SK-N-SH (cell line): ENCODE measurements at regions not wholly inside any gene's neighbourhood (a gene's known extent, or its start where the extent isn't known, plus 50 kb on each side); places are given as distances from the start of the nearest gene placed in this dataset.
A peak's percentile ranks its signal among the peaks of the same experiment; 100 is the strongest.

ENCODE experiments used
- CTCF ChIA-PET: fragments of 300-600, 350-600 bp; formaldehyde crosslinking; extraction: SDS; loops from one replicate; lab custom pipeline; 2021; lab: Yijun Ruan, JAX
- POLR2A ChIA-PET: fragments of 350-600 bp; sonication (Branson Sonifier 250); formaldehyde crosslinking; extraction: SDS; loops from one replicate; lab custom pipeline; 2020; ENCODE audit warnings: antibody characterized with exemption, inconsistent platforms; lab: Yijun Ruan, JAX
- DNase-seq: peaks from one replicate; pipeline ENCODE4 v3.0.0; 2012
- H2AFZ ChIP-seq: fragments of 200-600 bp; sonication (generic); 2 replicates; pipeline ENCODE4 v1.8.1; 2016; ENCODE audit warnings: antibody characterized with exemption, mild to moderate bottlenecking, low read depth
- H3F3A ChIP-seq: fragments of 200-600 bp; sonication (generic); replicated peaks from 2 replicates; pipeline ENCODE3; 2016; ENCODE audit warnings: antibody characterized with exemption, mild to moderate bottlenecking; ENCODE audit not compliant: insufficient read depth
- H3K27ac ChIP-seq, 2 experiments: fragments of 200-500 bp in 1 of 2; fragments of 200-600 bp in 1 of 2; sonication (Bioruptor generic) in 1 of 2; sonication (generic), shearing (Covaris generic) in 1 of 2; 2 replicates each; pipeline versions ENCODE4 v1.5.1 to v1.6.1; 2014 to 2016; ENCODE audit warnings: low read depth in 2 of 2, inconsistent platforms in 1 of 2, low read length in 1 of 2, mild to moderate bottlenecking in 1 of 2, mixed read lengths in 1 of 2
- H3K27me3 ChIP-seq: fragments of 200-600 bp; sonication (generic), shearing (Covaris generic); 2 replicates; pipeline ENCODE4 v1.6.1; 2016; ENCODE audit warnings: mixed run types; ENCODE audit not compliant: insufficient read depth
- H3K36me3 ChIP-seq, 2 experiments: fragments of 200-500 bp in 1 of 2; fragments of 200-600 bp in 1 of 2; sonication (Bioruptor generic) in 1 of 2; sonication (generic) in 1 of 2; replicated peaks in 1 of 2; 2 replicates each; pipeline versions ENCODE3 to v1.5.1; 2014 to 2016; ENCODE audit warnings: low read length in 1 of 2, mild to moderate bottlenecking in 1 of 2; ENCODE audit not compliant: insufficient read depth in 2 of 2, control insufficient read depth in 1 of 2
- H3K4me1 ChIP-seq, 2 experiments: fragments of 200-500 bp in 1 of 2; fragments of 200-600 bp in 1 of 2; sonication (Bioruptor generic) in 1 of 2; sonication (generic), shearing (Covaris generic) in 1 of 2; 2 replicates each; pipeline versions ENCODE4 v1.5.1 to v1.6.1; 2014 to 2016; ENCODE audit warnings: low read depth in 1 of 2, low read length in 1 of 2, mixed run types in 1 of 2; ENCODE audit not compliant: insufficient read depth in 2 of 2, control insufficient read depth in 1 of 2
- H3K4me2 ChIP-seq: fragments of 200-600 bp; sonication (generic), shearing (Covaris generic); 2 replicates; pipeline ENCODE4 v1.6.1; 2017; ENCODE audit warnings: mixed run types
- H3K4me3 ChIP-seq, 2 experiments: fragments of 200-500 bp in 1 of 2; fragments of 200-600 bp in 1 of 2; sonication (Bioruptor generic) in 1 of 2; sonication (generic), shearing (Covaris generic) in 1 of 2; 2 replicates each; pipeline versions ENCODE4 v1.5.1 to v1.8.1; 2014 to 2016; ENCODE audit warnings: low read depth in 2 of 2, inconsistent platforms in 1 of 2, low read length in 1 of 2, mild to moderate bottlenecking in 1 of 2, mixed read lengths in 1 of 2, moderate library complexity in 1 of 2
- H3K79me2 ChIP-seq: fragments of 200-600 bp; sonication (generic); 2 replicates; pipeline ENCODE4 v1.8.1; 2017; ENCODE audit warnings: mild to moderate bottlenecking; ENCODE audit not compliant: insufficient read depth
- H3K9ac ChIP-seq: fragments of 200-600 bp; sonication (generic); 2 replicates; pipeline ENCODE4 v1.6.1; 2017; ENCODE audit warnings: mixed run types
- H3K9me2 ChIP-seq: fragments of 200-600 bp; sonication (generic); 2 replicates; pipeline ENCODE4 v1.6.1; 2017; ENCODE audit warnings: mixed run types
- H3K9me3 ChIP-seq: fragments of 200-600 bp; sonication (generic); 2 replicates; pipeline ENCODE4 v1.6.1; 2017; ENCODE audit warnings: mixed run types, mild to moderate bottlenecking, moderate library complexity
- H4K20me1 ChIP-seq: fragments of 200-600 bp; sonication (generic); 2 replicates; pipeline ENCODE4 v1.6.1; 2017; ENCODE audit warnings: mild to moderate bottlenecking, mixed run types; ENCODE audit not compliant: insufficient read depth
- CHD2 ChIP-seq: fragments of 150-350 bp; IDR thresholded peaks from 2 replicates; pipeline ENCODE4 v1.6.1; 2018; ENCODE audit warnings: low read length; ENCODE audit not compliant: partially characterized antibody
- CTCF ChIP-seq: fragments of 200-600 bp; sonication (generic); IDR thresholded peaks from 2 replicates; pipeline ENCODE4 v1.6.1; 2017; ENCODE audit warnings: antibody characterized with exemption, mild to moderate bottlenecking, moderate library complexity
- EP300 ChIP-seq, 2 experiments: IDR thresholded peaks; 2 replicates each; pipeline versions ENCODE4 v1.4.0 to v1.6.1; 2012; ENCODE audit warnings: borderline replicate concordance in 1 of 2, low read depth in 1 of 2, low read length in 1 of 2
- EZH2phosphoT487 ChIP-seq: fragments of 200-600 bp; sonication (generic); IDR thresholded peaks from 2 replicates; pipeline ENCODE4 v1.6.1; 2017; ENCODE audit warnings: low read depth, mixed run types, mild to moderate bottlenecking, antibody characterized with exemption, moderate library complexity, borderline replicate concordance
- FOSL2 ChIP-seq: IDR thresholded peaks from 2 replicates; pipeline ENCODE4 v1.4.0; 2012; ENCODE audit warnings: low read depth, mild to moderate bottlenecking, moderate library complexity, borderline replicate concordance
- FOXJ3 ChIP-seq: sonication (generic); formaldehyde crosslinking; IDR thresholded peaks from 2 replicates; pipeline ENCODE4 v1.5.1; 2020; ENCODE audit warnings: mild to moderate bottlenecking, missing genetic modification reagents
- GABPA ChIP-seq: IDR thresholded peaks from 2 replicates; pipeline ENCODE4 v1.4.0; 2012; ENCODE audit warnings: low read depth, mild to moderate bottlenecking
- GATA2 ChIP-seq: sonication (generic); formaldehyde crosslinking; IDR thresholded peaks from 2 replicates; pipeline ENCODE4 v1.5.0; 2020; ENCODE audit warnings: mild to moderate bottlenecking, missing genetic modification reagents
- IRF3 ChIP-seq: fragments of 150-350 bp; IDR thresholded peaks from 2 replicates; pipeline ENCODE4 v1.6.1; 2016; ENCODE audit warnings: mild to moderate bottlenecking, low read depth, low read length
- MAX ChIP-seq: IDR thresholded peaks from 2 replicates; pipeline ENCODE4 v1.4.0; 2012; ENCODE audit warnings: low read depth
- NFIC ChIP-seq: IDR thresholded peaks from 2 replicates; pipeline ENCODE4 v1.4.0; 2012; ENCODE audit warnings: borderline replicate concordance
- PBX3 ChIP-seq: IDR thresholded peaks from 2 replicates; pipeline ENCODE4; 2012
- POLR2AphosphoS5 ChIP-seq: IDR thresholded peaks from 2 replicates; pipeline ENCODE4 v1.6.1; 2012; ENCODE audit warnings: low read depth, low read length
- RAD21 ChIP-seq: IDR thresholded peaks from 2 replicates; pipeline ENCODE4 v1.6.1; 2012; ENCODE audit warnings: mild to moderate bottlenecking, low read length
- RXRA ChIP-seq: IDR thresholded peaks from 2 replicates; pipeline ENCODE4 v1.4.0; 2012; ENCODE audit warnings: low read depth, mild to moderate bottlenecking, borderline replicate concordance
- SMC3 ChIP-seq: IDR thresholded peaks from 2 replicates; pipeline ENCODE4 v1.6.1; 2012; ENCODE audit warnings: low read depth, low read length, improper control_type of control experiment
- TCF12 ChIP-seq: IDR thresholded peaks from 2 replicates; pipeline ENCODE4 v1.4.0; 2012
- USF1 ChIP-seq: IDR thresholded peaks from 2 replicates; pipeline ENCODE4 v1.4.0; 2012; ENCODE audit warnings: low read depth, borderline replicate concordance
- USF2 ChIP-seq: fragments of 150-350 bp; IDR thresholded peaks from 2 replicates; pipeline ENCODE4 v1.6.1; 2017; ENCODE audit warnings: antibody characterized with exemption, low read length, low read depth, borderline replicate concordance
- YY1 ChIP-seq: IDR thresholded peaks from 2 replicates; pipeline ENCODE4 v1.4.0; 2012; ENCODE audit warnings: low read depth, mild to moderate bottlenecking
- WGBS: methylation state at CpG from one replicate; pipeline ENCODE4 v1.1.6; 2017; ENCODE audit warnings: low lambda C conversion rate; 5-methylcytosine and 5-hydroxymethylcytosine counted together

GRCh38 chrX:118212817-118213183, 96.2 kb upstream of the KLHL13 start:
- H3K4me1 ChIP-seq: peaks cover 6 to 25% of the 10 kb centered on the region in 2 experiments
- no peak overlapping the region for H2AFZ ChIP-seq
- TF ChIP-seq RAD21 (no peak), CHD2 (no peak), USF2 (no peak), EP300 (IDR thresholded peaks at IDR 0.05; ENCODE audit: borderline replicate concordance in 1 of 2, low read depth in 1 of 2, low read length in 1 of 2) (no peak), MAX (no peak), GABPA (no peak), TCF12 (no peak), YY1 (no peak), NFIC (no peak), EZH2phosphoT487 (no peak), IRF3 (no peak), SMC3 (no peak), FOSL2 (no peak), FOXJ3 (CRISPR knock-in tag) (no peak), USF1 (no peak), GATA2 (no peak), RXRA (no peak), POLR2AphosphoS5 (no peak), PBX3 (no peak), CTCF (no peak)
- TF ChIP-seq, all 33 proteins: peak for 0
- no peaks in the 10 kb centered on the region for H3K9me3 ChIP-seq
- H3K4me2 ChIP-seq: no peak overlapping the region
- H3K79me2 ChIP-seq: no peaks in the 10 kb centered on the region
- no peaks in the 10 kb centered on the region for H3K9me2 ChIP-seq
- H3K4me3 ChIP-seq: no peak overlapping the region
- peaks cover 6% of the 10 kb centered on the region for H3F3A ChIP-seq
- DNase-seq: no peak
- no peaks in the 10 kb centered on the region for H3K36me3 ChIP-seq
- peak overlapping the region in 1 of 2 experiments; percentile 67; a peak in 2 of 4 replicates for H3K27ac ChIP-seq
- 59% methylated on average over 2 of the region's 2 CpGs for WGBS
- H3K9ac ChIP-seq: no peak overlapping the region
- no peaks in the 10 kb centered on the region for H3K27me3 ChIP-seq
- no peaks in the 10 kb centered on the region for H4K20me1 ChIP-seq
- ChIA-PET POLR2A (interaction anchor here (0.6 to 1.6 kb wide), 2 partner anchors 9 to 24 kb away, joined by 3 to 5 read pairs; no protein-coding TSS in a partner anchor), CTCF (interaction anchor here (1.7 kb wide), 1 partner anchor 23 kb away, joined by 4 read pairs; no protein-coding TSS in a partner anchor)
